ENCODE measurements at regions not wholly inside any gene's neighbourhood (a gene's known extent, or its start where the extent isn't known, plus 50 kb on each side); places are given as distances from the start of the nearest gene placed in this dataset.

DNA sequence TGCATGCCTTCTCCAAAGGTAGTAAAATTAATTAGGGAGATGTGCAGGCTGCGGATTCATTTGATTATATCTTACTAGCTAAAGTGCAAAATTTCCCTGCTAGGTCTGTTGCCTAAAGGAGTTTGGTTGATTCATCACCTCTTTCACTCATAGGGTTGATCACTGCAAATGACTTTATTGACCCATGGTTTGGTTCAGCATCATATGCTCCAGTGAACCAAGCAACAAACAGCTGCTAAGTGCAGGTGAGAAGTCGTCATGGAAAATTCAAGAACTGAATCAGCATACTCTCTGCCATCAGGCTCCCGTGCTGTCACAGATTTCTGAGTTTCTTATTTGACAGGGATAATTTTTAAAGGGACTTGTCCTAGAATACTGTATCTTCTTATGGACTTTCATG is 571.8 kb upstream of the CDH18 start:
- TF ChIP-seq BACH1 (IDR thresholded peaks at IDR 0.05; ENCODE audit: borderline replicate concordance), result no peak
- no peak for TF ChIP-seq IRF4 (IDR thresholded peaks at IDR 0.05; ENCODE audit: low read depth, low read length)
- TF ChIP-seq HDAC2 (IDR thresholded peaks at IDR 0.05), result no peak
- no peak for TF ChIP-seq TCF3 (IDR thresholded peaks at IDR 0.05; ENCODE audit: borderline replicate concordance, insufficient read depth, low read depth, low read length)
- TF ChIP-seq LARP7 (IDR thresholded peaks at IDR 0.05), result no peak
- TF ChIP-seq, protein P1, sequence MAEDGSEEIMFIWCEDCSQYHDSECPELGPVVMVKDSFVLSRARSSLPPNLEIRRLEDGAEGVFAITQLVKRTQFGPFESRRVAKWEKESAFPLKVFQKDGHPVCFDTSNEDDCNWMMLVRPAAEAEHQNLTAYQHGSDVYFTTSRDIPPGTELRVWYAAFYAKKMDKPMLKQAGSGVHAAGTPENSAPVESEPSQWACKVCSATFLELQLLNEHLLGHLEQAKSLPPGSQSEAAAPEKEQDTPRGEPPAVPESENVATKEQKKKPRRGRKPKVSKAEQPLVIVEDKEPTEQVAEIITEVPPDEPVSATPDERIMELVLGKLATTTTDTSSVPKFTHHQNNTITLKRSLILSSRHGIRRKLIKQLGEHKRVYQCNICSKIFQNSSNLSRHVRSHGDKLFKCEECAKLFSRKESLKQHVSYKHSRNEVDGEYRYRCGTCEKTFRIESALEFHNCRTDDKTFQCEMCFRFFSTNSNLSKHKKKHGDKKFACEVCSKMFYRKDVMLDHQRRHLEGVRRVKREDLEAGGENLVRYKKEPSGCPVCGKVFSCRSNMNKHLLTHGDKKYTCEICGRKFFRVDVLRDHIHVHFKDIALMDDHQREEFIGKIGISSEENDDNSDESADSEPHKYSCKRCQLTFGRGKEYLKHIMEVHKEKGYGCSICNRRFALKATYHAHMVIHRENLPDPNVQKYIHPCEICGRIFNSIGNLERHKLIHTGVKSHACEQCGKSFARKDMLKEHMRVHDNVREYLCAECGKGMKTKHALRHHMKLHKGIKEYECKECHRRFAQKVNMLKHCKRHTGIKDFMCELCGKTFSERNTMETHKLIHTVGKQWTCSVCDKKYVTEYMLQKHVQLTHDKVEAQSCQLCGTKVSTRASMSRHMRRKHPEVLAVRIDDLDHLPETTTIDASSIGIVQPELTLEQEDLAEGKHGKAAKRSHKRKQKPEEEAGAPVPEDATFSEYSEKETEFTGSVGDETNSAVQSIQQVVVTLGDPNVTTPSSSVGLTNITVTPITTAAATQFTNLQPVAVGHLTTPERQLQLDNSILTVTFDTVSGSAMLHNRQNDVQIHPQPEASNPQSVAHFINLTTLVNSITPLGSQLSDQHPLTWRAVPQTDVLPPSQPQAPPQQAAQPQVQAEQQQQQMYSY (CRISPR knock-in tag; IDR thresholded peaks at IDR 0.05), result no peak
- no peak for TF ChIP-seq E2F4 (IDR thresholded peaks at IDR 0.05; ENCODE audit: low read depth, low read length)
- TF ChIP-seq RFX5 (IDR thresholded peaks at IDR 0.05; ENCODE audit: low read depth, low read length), result no peak
- TF ChIP-seq MEF2B (IDR thresholded peaks at IDR 0.05; ENCODE audit: partially characterized antibody, poor library complexity, severe bottlenecking), result no peak
- no peak overlapping the region for H3K4me3 ChIP-seq
- no peak overlapping the region for H3K27ac ChIP-seq (ENCODE audit: control insufficient read depth, insufficient read depth)
- intact Hi-C loops (cut with micrococcal nuclease; ENCODE audit: unreplicated experiment) (no loop called here), in situ Hi-C loops (cut with MboI) (no loop called here)
- SMC1A ChIA-PET (ENCODE audit: uncharacterized antibody, unreplicated experiment), result interaction anchor here (0.7 kb wide), 1 partner anchor 9 kb away, joined by 3 read pairs; no protein-coding TSS in a partner anchor
- H4K20me1 ChIP-seq (ENCODE audit: control insufficient read depth, insufficient read depth), result no peaks in the 10 kb centered on the region
- H3K9me3 ChIP-seq (replicated peaks; ENCODE audit: control insufficient read depth, insufficient read depth, low read length), result no peaks in the 10 kb centered on the region
- CTCF ChIA-PET, result interaction anchor here (1.2 kb wide), 1 partner anchor 13 kb away, joined by 3 read pairs; no protein-coding TSS in a partner anchor
- WGBS (ENCODE audit: insufficient coverage, insufficient replicate concordance, low lambda C conversion rate, missing lambda C conversion rate), result 3% methylated on average over 3 of the region's 3 CpGs
- FAIRE-seq (no peak), ATAC-seq (no peak), DNase-seq (ENCODE audit: low read depth, low spot score) (no peak)
- no peaks in the 10 kb centered on the region for H3K27me3 ChIP-seq (replicated peaks in 1 of 2; ENCODE audit: control insufficient read depth in 2 of 2, insufficient read depth in 2 of 2, low read length in 1 of 2)
- no peak overlapping the region for H2AFZ ChIP-seq (ENCODE audit: control insufficient read depth, low read depth, low read length)
- no peaks in the 10 kb centered on the region for H3K36me3 ChIP-seq (ENCODE audit: control insufficient read depth in 2 of 2, insufficient read depth in 2 of 2, low read length in 1 of 2)
- H3K79me2 ChIP-seq (ENCODE audit: control insufficient read depth, insufficient read depth, low read length), result no peaks in the 10 kb centered on the region
- BruUV-seq (replicated peaks), result no TSS peak
- no peak overlapping the region for H3K9ac ChIP-seq (ENCODE audit: control insufficient read depth, insufficient read depth, low read length)
- H3K4me2 ChIP-seq (ENCODE audit: control insufficient read depth, insufficient read depth), result no peak overlapping the region
- H3K4me1 ChIP-seq (ENCODE audit: control insufficient read depth, insufficient read depth, low read length), result no peaks in the 10 kb centered on the region
- RAD21 ChIA-PET (ENCODE audit: unreplicated experiment), result no interaction called here
- POLR2A ChIA-PET, result no interaction called here

All from GM12878 (cell line).